HG02798 (cell line): ENCODE measurements at regions not wholly inside any gene's neighbourhood (a gene's known extent, or its start where the extent isn't known, plus 50 kb on each side); places are given as distances from the start of the nearest gene placed in this dataset.

ENCODE experiments used
- ATAC-seq: cut with Tn5 transposase; IDR thresholded peaks from one replicate; pipeline ENCODE4 v1.9.1; 2021; ENCODE audit warnings: mild to moderate bottlenecking; ENCODE audit not compliant: unreplicated experiment, poor library complexity

DNA sequence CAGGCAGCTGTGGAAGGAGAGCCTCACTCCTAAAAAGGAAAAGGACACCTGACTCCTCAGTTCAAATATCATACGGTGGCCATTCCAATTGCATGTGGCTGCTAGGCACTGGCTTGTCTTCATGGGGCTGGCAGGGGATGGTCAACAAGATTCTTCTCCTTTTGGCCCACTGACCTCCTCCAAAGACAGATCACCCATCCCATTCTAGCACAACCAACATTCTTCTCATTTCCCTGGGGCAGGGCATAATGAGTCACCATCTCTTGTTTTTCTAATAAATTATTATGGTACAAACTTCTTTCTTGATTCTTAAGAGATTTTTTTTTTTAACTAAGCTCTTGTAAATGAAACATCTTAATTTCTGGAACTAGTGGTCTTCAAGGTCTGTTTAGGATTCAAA lies 136.7 kb upstream of the NBEA start:
- ATAC-seq = no peak

DNA sequence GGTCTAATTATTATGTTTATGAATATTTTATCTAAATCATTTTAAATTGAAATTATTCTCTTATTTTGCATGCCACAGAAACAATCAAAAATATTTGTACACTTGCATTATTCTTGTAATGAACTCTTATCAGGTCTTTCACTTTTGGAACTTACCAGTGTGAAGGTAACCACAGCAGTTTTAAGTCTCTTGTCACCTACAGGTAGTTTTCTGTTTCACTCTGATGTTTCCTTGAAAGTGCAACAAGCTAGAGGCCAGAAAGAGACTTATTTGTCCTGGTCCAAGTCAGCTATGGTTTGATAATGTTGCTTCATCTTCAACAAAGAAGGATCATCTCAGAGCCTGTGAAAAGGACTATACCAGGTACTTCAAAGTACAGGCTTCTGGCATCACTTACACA lies 133.4 kb upstream of the NBEA start:
- peak; percentile 62 for ATAC-seq

DNA sequence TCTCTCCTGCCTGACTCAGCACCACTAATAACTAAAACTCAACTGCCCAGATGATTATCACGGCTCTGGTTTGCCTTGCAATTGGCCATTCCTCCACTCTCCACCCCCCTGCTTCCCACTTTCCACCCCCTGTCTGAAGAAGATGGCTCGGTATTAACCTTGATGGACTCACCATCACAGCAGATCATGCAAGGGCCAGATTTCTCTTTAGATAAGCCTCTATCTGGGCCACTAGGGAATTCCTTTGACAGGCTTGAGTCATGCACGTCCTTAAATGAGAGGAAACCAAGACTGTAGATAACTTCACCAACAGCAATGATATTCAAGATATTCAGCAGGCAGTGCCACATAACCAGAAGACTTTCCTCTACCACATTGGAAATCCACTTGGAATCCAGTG lies 131.1 kb upstream of the NBEA start:
- ATAC-seq = no peak

DNA sequence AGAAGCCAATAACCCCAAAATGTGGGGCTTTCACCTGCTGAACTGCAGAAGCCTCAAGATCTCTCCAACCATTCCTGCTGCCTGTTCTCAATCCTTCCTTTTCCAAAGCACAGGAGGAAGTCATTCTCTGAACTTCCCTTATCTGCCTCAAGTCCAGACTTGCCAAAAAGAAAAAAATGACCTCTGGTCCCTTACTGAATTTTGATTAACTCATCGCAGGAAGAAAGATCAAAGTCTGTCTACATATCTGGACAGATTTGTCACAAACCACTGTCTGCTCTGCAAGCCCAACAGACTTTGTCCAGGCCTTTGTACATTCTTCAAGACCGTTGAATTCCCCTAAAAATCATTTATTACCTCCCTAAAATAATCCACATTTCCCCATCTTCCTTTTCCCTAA lies 126.5 kb upstream of the NBEA start:
- ATAC-seq = no peak

DNA sequence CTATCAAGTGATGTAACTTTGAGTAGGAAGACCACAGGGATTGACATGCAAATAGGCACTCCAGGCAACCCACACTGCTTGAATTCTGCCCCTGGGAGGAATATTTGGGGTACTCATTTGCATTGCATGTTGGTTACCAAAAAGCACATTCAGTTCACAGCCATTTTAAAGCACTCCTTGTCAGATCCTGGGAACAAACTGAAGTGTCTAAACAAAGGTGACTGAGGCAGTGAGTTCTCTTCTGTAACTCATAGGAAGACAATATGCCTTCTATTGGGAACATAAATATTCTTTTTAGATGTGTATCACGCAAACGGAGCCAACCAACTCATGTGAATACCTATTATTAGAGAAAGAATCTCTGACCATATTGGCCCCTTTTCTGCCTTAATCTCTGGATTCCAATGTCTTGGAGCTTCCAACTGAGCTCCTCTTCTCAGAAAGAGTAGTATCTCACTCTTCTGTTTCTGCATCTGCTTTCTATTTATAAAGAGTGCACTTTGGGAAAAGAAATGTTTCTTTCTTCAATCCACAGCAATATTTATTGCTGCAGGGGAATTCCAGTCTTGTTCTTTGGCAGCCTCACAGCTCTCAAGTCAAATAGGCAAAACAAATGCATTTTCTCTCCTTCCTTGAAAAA lies 125.7 kb upstream of the NBEA start:
- no peak for ATAC-seq

DNA sequence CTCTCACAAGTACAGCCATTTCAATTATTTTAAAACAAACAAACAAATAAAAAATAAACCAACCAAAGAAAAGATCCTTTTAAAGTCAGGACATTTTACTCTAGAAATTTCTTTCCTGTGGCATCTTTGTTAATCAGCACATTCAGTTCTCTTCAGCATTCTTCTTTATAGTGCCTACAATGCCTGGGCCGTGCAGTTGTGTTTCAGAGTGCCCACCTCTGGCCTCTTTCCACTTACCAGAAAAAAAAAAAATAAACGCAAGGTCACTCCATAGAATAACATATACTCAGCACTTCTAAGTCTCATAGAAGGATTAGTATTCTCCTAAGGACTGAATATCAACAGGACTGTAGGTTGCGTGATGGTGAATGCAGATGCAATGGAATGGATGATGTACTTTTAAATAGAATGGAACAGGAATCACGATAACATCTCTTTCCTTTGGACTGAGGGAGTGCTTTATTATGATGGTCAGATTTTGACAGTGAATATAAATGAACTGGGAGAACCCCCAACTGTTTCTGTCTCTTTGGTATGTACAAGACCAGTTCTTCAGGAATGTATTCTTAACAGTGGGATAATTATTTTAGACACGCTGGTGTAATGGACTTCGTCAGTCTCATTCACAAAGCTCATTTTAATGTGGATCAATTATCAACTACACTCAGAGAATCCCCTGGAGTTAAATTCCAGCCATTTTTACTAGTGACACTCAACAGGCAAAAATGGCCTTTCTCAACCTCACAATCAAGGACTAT lies 125.0 kb upstream of the NBEA start:
- no peak for ATAC-seq

DNA sequence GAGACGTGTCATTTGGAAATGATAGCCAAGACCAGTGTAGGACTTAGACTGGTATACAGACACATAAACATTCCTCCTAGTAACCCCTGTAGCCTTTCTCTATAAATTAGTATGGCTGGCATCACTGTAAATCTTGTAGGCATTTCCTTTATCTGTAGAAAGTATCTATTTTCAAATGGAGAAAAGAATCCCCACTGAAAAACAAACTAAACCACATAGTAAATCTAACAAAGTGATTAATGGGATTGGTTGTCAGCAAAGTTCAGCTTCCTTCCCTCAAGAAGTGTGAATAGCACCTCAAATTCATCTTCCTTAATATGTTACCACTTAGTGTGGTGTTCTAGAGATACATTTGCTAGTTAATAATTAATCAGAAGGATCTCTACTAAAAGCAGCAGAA lies 119.4 kb upstream of the NBEA start:
- ATAC-seq = no peak

DNA sequence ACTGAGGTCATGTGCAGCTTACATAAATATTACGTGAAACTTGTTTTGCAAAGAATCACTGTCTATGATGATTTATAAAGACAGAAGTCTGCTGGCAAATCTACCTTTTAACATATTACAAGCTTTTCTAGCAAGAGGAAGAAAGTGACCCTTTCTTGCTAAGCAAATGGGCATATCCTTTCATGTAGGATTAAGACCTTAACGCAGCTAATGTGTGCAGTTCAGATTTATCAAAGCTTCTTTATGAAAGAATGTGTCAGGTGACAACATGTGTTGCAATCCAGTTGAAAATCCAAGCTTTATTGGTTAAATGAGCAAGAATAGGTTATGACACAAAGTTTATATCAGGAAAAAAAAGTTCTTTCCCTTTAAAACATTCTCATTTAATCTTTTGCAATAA lies 115.6 kb upstream of the NBEA start:
- no peak for ATAC-seq

DNA sequence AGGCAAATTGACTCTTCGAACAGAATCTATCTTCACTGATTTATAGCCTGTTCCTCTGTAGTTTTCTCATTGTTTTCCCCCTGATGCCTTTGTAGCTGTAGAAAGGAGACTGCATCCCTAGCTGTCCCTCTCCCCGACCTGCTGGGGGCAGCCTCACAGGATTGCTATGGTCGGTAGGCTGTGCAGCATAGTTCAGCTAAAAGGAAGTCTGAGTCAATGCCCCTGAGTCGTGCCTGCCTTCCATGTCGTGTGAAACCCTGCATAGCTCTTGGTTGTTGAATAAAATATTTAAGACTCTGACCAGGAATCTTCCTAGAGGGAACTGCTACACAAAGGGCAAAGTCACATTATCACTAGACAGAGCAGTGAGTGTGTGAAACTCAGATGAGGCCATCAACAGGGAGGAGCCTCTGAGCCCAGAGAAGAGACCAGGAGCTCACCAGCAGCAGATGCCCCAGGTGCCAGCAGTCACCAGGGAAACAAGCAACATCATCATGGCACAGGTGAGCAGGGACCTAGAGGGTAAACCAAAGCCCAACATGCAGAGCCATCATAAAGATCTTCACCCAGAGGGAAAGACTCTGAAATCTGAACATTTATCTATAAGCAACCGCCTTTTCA lies 108.4 kb upstream of the NBEA start:
- peak; percentile 37 for ATAC-seq

DNA sequence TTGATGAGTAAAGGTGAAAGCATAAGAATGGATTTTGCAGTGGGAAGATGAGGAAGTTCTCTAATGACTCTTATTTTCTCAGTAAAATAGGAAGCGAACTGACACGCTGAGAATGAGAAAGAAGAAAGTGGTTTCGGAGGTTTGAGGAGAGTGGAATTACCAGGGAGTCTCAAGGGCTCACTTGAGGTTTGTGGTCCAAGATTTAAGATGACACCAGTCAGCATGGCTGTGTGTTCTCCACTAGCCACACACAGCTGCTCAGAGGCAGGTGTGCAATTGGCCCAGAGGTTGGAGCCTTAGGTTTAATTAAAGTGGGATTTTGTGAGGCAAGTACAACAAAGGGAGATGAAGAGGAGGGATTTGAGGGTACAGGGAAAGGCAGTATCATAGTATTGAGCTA lies 99.6 kb upstream of the NBEA start:
- ATAC-seq = peak; percentile 72

DNA sequence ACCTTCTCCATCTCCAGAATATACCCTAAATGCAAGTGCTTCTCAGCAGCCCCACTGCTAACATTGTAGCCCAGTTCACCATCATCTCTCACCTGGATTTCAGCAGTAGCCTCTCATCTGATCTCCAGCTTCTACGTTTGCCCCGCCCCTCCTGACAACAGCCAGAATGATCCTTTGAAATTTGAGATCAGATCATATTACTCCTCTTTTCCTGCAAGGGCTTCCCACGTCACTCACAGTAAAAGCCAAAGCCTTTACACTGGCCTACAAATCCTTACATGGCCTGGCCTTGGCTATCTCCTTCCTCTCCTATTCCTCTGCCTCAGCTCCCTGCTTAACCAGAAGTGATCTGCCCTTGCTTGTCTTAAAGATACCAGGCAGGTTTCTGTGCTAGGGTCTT lies 94.3 kb upstream of the NBEA start:
- no peak for ATAC-seq

DNA sequence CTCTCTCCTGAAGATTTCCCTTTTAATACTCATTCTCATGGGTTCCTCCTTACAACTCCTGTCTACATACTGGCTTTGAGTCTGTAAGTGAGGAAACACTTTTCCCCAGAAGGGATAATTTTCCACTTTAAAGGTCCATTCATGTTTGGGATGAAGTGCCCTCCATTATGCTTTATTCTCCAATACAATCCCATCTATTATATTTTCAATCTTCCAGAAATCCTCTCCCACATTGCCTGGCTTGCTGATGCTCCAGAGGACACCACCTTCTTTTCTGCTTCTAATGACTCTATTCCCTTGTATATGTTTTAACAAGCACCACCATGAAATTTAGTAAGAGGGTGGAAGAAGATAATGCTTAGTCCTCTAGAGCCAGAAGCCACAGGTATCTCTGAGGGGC lies 92.7 kb upstream of the NBEA start:
- no peak for ATAC-seq

DNA sequence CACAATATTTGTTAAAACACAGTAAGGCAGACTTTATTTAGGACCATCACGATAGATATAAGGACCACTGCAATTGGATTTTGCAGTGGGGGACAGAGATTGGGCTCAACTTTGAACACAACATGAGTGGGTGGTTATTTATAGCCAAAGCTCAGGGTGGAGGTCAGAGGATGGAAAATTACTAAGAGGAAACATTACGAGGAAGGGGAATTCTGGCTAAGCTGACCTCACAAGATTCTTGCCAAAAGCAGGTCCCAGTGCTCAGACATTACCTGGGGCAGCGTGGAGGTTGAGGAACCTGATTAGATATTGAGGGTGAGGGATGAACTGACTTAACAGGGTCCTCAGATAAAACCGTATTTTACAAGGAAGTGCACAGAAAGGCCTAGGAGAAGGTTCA lies 88.9 kb upstream of the NBEA start:
- no peak for ATAC-seq

DNA sequence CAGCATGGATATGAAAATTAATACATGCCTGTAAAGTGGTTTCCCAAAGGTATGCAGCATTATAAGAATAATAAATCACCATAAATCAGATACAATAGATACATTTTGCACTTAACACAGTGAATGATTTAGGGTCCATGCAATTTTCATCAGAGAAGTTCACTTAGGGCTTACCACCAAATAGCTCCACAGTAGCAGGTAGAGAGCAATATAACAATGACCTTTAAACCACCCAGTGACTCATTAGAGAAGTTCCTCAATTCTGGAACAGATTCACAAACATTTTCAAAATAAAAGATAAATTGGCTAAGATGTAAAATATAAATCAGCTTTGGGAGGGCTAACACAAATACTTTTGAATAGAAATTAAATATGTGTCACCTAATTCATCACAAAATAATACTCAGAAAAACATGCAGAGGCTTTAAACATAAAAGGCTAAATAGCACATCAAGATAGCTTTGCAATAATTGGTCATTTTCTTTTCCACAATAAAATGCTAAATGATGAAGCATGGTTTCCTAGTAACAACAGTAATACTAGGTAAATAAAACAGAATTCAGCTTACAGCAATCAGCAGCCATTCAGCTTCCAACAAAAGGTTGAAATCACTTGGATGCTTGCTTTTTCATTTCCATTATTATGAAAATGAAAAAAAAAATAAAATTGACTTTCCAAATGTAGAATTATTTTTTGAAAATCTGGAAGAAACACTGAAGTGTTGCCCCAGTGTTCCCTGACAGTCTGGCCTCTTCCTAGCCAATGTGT lies 84.3 kb upstream of the NBEA start:
- no peak for ATAC-seq

DNA sequence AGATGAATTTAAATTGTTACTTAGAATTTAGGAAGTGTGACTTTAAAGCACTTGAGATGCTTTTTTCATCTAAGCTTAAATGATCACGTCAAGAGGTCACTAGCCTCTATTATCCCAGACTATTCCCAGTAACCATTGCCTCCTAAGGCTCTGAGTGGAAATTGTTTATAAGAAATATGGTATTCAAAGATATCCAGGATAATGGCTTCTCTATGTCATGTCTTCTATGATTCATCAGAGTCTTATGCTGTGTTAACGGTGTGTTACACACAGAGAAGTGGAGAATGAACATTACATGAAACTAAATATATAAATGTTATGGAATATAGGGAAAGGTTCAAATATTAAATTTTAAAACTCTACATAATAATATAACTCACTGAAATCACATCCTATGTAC lies 79.8 kb upstream of the NBEA start:
- ATAC-seq = no peak

DNA sequence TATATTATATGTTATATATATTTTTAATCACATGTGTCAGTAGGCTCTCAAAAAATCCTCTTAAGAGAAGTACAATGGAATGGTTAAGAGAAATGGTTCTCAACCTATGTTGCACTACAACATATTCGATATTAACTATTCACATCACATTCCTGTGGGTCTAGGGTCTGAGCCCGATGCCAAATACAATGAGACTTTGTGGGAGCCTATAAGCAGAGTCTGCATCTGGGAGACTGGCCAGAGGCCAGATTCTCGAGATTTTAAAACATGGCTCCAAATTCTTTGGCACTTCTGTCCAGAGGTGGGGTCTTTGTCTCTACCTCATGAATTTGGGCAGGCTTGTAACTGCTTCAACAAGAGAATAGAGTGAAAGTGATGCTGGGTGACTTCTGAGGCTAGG lies 79.4 kb upstream of the NBEA start:
- no peak for ATAC-seq

DNA sequence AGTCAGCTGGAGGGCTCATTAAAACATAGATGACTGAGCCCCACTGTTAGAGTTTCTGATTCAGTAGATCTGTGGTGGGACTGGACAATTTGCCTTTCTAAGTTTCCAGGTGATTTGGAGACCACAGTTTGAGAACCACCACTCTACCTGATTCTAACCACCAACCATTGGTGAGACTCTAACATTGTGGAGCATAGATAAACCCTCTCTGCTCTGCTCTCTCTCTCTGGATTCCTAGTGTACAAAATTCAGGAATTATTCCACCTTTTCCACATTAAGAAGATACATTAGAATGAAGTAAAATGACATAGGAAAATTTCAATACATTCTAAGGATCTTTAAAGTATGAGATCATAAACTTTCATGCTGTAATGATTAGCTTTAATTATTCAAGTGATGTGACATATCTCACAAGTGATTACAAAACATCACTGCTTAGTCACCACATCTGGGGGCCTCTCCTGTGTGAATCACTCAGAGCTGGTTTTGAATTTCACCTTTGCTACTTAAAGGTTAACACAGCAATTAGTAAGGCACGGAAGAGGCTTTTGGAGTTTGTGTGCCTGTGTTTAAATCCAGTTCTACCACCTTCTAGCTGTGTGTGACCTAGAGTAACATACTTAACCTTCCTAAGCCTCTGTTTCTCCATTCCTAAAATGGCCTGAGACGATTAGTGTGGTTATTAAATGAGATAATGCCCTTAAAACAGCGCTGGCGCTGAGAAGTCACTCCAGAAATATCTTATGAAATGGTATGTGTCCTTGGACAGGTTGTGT lies 78.5 kb upstream of the NBEA start:
- no peak for ATAC-seq

DNA sequence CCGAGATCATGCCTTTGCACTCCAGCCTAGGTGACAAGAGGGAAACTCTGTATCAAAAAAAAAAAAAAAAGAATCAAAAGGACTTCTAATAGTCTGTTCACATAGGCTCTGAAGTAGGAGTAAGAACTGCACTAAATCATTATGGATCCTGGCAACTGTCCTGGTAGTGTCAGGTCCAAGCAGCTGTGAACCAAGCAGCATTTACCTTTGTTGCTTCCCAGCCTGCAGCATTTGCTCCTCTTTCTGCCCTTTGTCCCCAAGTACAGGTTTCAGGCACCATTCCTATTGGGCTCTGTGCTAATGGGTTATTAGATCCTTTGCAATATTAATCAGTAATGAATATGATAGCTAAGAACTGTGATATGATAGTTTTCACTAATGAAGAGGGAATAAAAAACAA lies 77.4 kb upstream of the NBEA start:
- ATAC-seq = no peak

DNA sequence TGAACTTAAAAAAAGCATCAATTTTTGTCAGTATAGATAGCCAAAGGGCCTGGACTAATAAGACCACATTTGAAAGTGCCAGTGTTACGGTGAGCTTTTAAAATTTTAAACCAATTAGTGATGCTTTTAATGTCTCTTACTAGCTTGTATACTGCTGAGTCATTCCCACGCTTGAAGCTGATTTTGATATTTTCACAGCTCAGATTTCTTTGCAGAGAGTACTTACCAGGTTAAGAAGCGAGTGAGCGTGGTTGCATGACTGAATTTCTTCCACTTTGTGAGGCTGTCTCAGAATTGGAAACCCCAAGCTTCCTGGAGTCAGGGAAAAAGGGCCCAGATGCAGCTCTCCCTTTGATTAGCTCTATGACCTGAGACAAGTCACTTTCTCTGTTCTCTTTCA lies 74.5 kb upstream of the NBEA start:
- no peak for ATAC-seq

DNA sequence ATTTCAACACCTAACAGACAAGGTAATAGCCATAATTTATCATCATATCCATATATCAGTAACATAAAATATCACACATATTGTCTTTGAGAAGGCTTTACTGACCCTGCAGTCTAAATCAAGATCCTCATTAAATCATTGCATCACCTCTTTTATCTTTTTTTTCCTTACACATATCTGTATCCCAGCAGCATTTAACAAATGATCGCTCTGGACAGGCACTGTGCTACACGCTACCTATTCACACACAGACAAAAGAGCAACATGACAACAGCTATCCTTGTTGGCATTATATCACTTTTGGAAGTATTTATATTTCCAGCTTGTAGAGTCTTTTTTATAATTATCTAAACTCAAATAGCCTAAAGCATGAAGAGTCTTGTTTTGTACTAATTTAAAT lies 73.3 kb upstream of the NBEA start:
- ATAC-seq = no peak
